ENCODE measurements at regions not wholly inside any gene's neighbourhood (a gene's known extent, or its start where the extent isn't known, plus 50 kb on each side); places are given as distances from the start of the nearest gene placed in this dataset.

- TF ChIP-seq, protein P1, sequence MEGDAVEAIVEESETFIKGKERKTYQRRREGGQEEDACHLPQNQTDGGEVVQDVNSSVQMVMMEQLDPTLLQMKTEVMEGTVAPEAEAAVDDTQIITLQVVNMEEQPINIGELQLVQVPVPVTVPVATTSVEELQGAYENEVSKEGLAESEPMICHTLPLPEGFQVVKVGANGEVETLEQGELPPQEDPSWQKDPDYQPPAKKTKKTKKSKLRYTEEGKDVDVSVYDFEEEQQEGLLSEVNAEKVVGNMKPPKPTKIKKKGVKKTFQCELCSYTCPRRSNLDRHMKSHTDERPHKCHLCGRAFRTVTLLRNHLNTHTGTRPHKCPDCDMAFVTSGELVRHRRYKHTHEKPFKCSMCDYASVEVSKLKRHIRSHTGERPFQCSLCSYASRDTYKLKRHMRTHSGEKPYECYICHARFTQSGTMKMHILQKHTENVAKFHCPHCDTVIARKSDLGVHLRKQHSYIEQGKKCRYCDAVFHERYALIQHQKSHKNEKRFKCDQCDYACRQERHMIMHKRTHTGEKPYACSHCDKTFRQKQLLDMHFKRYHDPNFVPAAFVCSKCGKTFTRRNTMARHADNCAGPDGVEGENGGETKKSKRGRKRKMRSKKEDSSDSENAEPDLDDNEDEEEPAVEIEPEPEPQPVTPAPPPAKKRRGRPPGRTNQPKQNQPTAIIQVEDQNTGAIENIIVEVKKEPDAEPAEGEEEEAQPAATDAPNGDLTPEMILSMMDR (IDR thresholded peaks at IDR 0.05; ENCODE audit: poor library complexity, severe bottlenecking), result no peak
- TF ChIP-seq POLR2AphosphoS5 (IDR thresholded peaks at IDR 0.05) (no peak), EP300 (conservative IDR thresholded peaks at IDR 0.05; ENCODE audit: poor library complexity, severe bottlenecking) (no peak), TAF1 (IDR thresholded peaks at IDR 0.05; ENCODE audit: low read depth) (no peak), EZH2 (IDR thresholded peaks at IDR 0.05; ENCODE audit: borderline replicate concordance, insufficient read depth, low read length, poor library complexity, severe bottlenecking) (no peak), SMC3 (conservative IDR thresholded peaks at IDR 0.05; ENCODE audit: poor library complexity) (no peak), RAD21 (conservative IDR thresholded peaks at IDR 0.05) (no peak), MXI1 (conservative IDR thresholded peaks at IDR 0.05; ENCODE audit: poor library complexity, severe bottlenecking) (no peak)
- TF ChIP-seq, protein P2, sequence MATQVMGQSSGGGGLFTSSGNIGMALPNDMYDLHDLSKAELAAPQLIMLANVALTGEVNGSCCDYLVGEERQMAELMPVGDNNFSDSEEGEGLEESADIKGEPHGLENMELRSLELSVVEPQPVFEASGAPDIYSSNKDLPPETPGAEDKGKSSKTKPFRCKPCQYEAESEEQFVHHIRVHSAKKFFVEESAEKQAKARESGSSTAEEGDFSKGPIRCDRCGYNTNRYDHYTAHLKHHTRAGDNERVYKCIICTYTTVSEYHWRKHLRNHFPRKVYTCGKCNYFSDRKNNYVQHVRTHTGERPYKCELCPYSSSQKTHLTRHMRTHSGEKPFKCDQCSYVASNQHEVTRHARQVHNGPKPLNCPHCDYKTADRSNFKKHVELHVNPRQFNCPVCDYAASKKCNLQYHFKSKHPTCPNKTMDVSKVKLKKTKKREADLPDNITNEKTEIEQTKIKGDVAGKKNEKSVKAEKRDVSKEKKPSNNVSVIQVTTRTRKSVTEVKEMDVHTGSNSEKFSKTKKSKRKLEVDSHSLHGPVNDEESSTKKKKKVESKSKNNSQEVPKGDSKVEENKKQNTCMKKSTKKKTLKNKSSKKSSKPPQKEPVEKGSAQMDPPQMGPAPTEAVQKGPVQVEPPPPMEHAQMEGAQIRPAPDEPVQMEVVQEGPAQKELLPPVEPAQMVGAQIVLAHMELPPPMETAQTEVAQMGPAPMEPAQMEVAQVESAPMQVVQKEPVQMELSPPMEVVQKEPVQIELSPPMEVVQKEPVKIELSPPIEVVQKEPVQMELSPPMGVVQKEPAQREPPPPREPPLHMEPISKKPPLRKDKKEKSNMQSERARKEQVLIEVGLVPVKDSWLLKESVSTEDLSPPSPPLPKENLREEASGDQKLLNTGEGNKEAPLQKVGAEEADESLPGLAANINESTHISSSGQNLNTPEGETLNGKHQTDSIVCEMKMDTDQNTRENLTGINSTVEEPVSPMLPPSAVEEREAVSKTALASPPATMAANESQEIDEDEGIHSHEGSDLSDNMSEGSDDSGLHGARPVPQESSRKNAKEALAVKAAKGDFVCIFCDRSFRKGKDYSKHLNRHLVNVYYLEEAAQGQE (IDR thresholded peaks at IDR 0.05; ENCODE audit: borderline replicate concordance), result no peak
These were observed 261.2 kb downstream of the CBLL2 start for GRCh38 chrX:22533898-22534297.

Data from neural cell (in vitro differentiated cells).